GM12878 (cell line): ENCODE measurements at regions not wholly inside any gene's neighbourhood (a gene's known extent, or its start where the extent isn't known, plus 50 kb on each side); places are given as distances from the start of the nearest gene placed in this dataset.

Source experiments
- ATAC-seq: fragments of 200-7000 bp; cut with Tn5 transposase; 3 replicates; pipeline ENCODE4 v1.9.1; 2020; ENCODE audit warnings: mild to moderate bottlenecking, moderate library complexity
- BruUV-seq: library from RNA; stranded (reverse); fragments of 400-500 nt; replicated peaks from 2 replicates; lab custom pipeline; 2021; lab: Mats Ljungman, UMichigan
- CTCF ChIA-PET: fragments of 300-600 bp; sonication (Branson Sonifier 250); formaldehyde crosslinking; extraction: SDS; loops from one replicate; lab custom pipeline; 2021; ENCODE audit warnings: inconsistent platforms; lab: Yijun Ruan, JAX
- POLR2A ChIA-PET: fragments of 350-600 bp; formaldehyde crosslinking; extraction: SDS; loops from one replicate; lab custom pipeline; 2021; ENCODE audit warnings: inconsistent platforms; lab: Charles Lee
- RAD21 ChIA-PET: fragments of 300-600 bp; sonication (Branson Sonifier 250); formaldehyde crosslinking; loops from one replicate; lab custom pipeline; 2023; ENCODE audit warnings: antibody characterized with exemption; ENCODE audit not compliant: unreplicated experiment; lab: Charles Lee
- SMC1A ChIA-PET: fragments of 300-600 bp; sonication (Branson Sonifier 250); formaldehyde crosslinking; loops from one replicate; lab custom pipeline; 2023; ENCODE audit not compliant: unreplicated experiment, uncharacterized antibody; lab: Charles Lee
- DNase-seq: peaks from one replicate; pipeline ENCODE4 v3.0.0-alpha.2; 2011; ENCODE audit warnings: low read depth, low spot score
- FAIRE-seq: peaks from 3 replicates; lab custom pipeline; 2011; peaks lifted over from hg19 to GRCh38; lab: Jason Lieb, UNC
- H2AFZ ChIP-seq: 2 replicates; pipeline ENCODE4 v1.6.0; 2011; ENCODE audit warnings: low read depth, low read length, control low read depth; ENCODE audit not compliant: control insufficient read depth
- H3K27ac ChIP-seq: 2 replicates; pipeline ENCODE4 v1.5.1; 2011; ENCODE audit warnings: control low read depth; ENCODE audit not compliant: control insufficient read depth, insufficient read depth
- H3K27me3 ChIP-seq, 2 experiments: replicated peaks in 1 of 2; 2 replicates each; pipeline versions ENCODE4 v1.6.0 to v1.6.1; 2011; ENCODE audit warnings: low read length in 1 of 2; ENCODE audit not compliant: control insufficient read depth in 2 of 2, insufficient read depth in 2 of 2
- H3K36me3 ChIP-seq, 2 experiments: 2 replicates each; pipeline ENCODE4 v1.5.1; 2011; ENCODE audit warnings: low read length in 1 of 2; ENCODE audit not compliant: control insufficient read depth in 2 of 2, insufficient read depth in 2 of 2
- H3K4me1 ChIP-seq: 2 replicates; pipeline ENCODE4 v1.6.1; 2011; ENCODE audit warnings: mild to moderate bottlenecking, low read length, moderate library complexity, mixed read lengths; ENCODE audit not compliant: control insufficient read depth, insufficient read depth
- H3K4me2 ChIP-seq: 2 replicates; pipeline ENCODE4 v1.6.0; 2011; ENCODE audit warnings: control low read depth; ENCODE audit not compliant: control insufficient read depth, insufficient read depth
- H3K4me3 ChIP-seq: fragments of 200-600 bp; sonication (generic); 2 replicates; pipeline ENCODE4 v1.5.1; 2016
- H3K79me2 ChIP-seq: 2 replicates; pipeline ENCODE4 v1.6.0; 2011; ENCODE audit warnings: low read length; ENCODE audit not compliant: control insufficient read depth, insufficient read depth
- H3K9ac ChIP-seq: 2 replicates; pipeline ENCODE4 v1.8.0; 2011; ENCODE audit warnings: low read length, control low read depth, mixed read lengths; ENCODE audit not compliant: control insufficient read depth, insufficient read depth
- H3K9me3 ChIP-seq: replicated peaks from 3 replicates; pipeline ENCODE4 v1.5.1; 2011; ENCODE audit warnings: mild to moderate bottlenecking, low read length; ENCODE audit not compliant: control insufficient read depth, insufficient read depth
- H4K20me1 ChIP-seq: 2 replicates; pipeline ENCODE4 v1.6.0; 2011; ENCODE audit not compliant: control insufficient read depth, insufficient read depth
- ATF2 ChIP-seq: IDR thresholded peaks from 2 replicates; pipeline ENCODE4 v1.6.1; 2012; ENCODE audit warnings: low read length, inconsistent platforms
- BACH1 ChIP-seq: fragments of 450-650 bp; IDR thresholded peaks from 2 replicates; pipeline ENCODE4 v1.6.1; 2017; ENCODE audit warnings: mild to moderate bottlenecking, borderline replicate concordance
- GATAD2B ChIP-seq: fragments of 450-650 bp; conservative IDR thresholded peaks from 2 replicates; pipeline ENCODE4 v1.6.1; 2017; ENCODE audit warnings: low read depth, mild to moderate bottlenecking, moderate library complexity
- HDAC2 ChIP-seq: fragments of 200-600 bp; sonication (generic); IDR thresholded peaks from 2 replicates; pipeline ENCODE4 v1.6.1; 2017
- JUNB ChIP-seq: IDR thresholded peaks from 2 replicates; pipeline ENCODE4 v1.6.1; 2016; ENCODE audit warnings: antibody characterized with exemption, mild to moderate bottlenecking
- KAT2A ChIP-seq: conservative IDR thresholded peaks from 2 replicates; pipeline ENCODE4 v1.6.1; 2011; ENCODE audit warnings: low read depth, low read length; ENCODE audit not compliant: control insufficient read depth
- MTA2 ChIP-seq: fragments of 450-650 bp; IDR thresholded peaks from 2 replicates; pipeline ENCODE4 v1.6.1; 2016; ENCODE audit warnings: low read depth, mild to moderate bottlenecking, moderate library complexity
- ZNF207 ChIP-seq: fragments of 450-650 bp; IDR thresholded peaks from 2 replicates; pipeline ENCODE4 v1.6.1; 2014; ENCODE audit warnings: antibody characterized with exemption, mild to moderate bottlenecking, borderline replicate concordance
- ZNF217 ChIP-seq: fragments of 450-650 bp; IDR thresholded peaks from 2 replicates; pipeline ENCODE4 v1.6.1; 2017; ENCODE audit warnings: antibody characterized with exemption, mild to moderate bottlenecking
- WGBS: methylation state at CpG from one replicate; pipeline ENCODE4 v1.1.6; 2016; ENCODE audit warnings: low lambda C conversion rate; ENCODE audit not compliant: insufficient replicate concordance, insufficient coverage; ENCODE audit errors: missing lambda C conversion rate; 5-methylcytosine and 5-hydroxymethylcytosine counted together
- in situ Hi-C: fragments of 300-500 bp; cut with MboI; formaldehyde crosslinking; loops from 9 replicates; pipeline ENCODE4 v1.14.3; 2018; ENCODE audit warnings: mixed read lengths
- intact Hi-C: fragments of 100-400 bp; cut with micrococcal nuclease; formaldehyde crosslinking; loops from one replicate; pipeline ENCODE4 v1.14.2; 2022; ENCODE audit not compliant: unreplicated experiment
- TF ChIP-seq, protein P1 (sequence below): IDR thresholded peaks from 2 replicates; pipeline ENCODE4 v1.6.1; 2011; ENCODE audit warnings: borderline replicate concordance, low read depth, mild to moderate bottlenecking, moderate library complexity, low read length; ENCODE audit not compliant: insufficient read depth, poor library complexity, severe bottlenecking
- TF ChIP-seq, protein P2 (sequence below): IDR thresholded peaks from 2 replicates; pipeline ENCODE4 v1.6.1; 2011; ENCODE audit warnings: low read depth, low read length, improper control_type of control experiment, borderline replicate concordance
- TF ChIP-seq, protein P3 (sequence below): fragments of 150-350 bp; IDR thresholded peaks from 2 replicates; pipeline ENCODE4 v1.6.1; 2014; ENCODE audit warnings: mild to moderate bottlenecking, low read depth, low read length

GRCh38 chr1:240020871-240021270, 70.8 kb upstream of the FMN2 start (continued):
- TF ChIP-seq, protein P1, sequence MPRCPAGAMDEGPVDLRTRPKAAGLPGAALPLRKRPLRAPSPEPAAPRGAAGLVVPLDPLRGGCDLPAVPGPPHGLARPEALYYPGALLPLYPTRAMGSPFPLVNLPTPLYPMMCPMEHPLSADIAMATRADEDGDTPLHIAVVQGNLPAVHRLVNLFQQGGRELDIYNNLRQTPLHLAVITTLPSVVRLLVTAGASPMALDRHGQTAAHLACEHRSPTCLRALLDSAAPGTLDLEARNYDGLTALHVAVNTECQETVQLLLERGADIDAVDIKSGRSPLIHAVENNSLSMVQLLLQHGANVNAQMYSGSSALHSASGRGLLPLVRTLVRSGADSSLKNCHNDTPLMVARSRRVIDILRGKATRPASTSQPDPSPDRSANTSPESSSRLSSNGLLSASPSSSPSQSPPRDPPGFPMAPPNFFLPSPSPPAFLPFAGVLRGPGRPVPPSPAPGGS: no peak
- TF ChIP-seq ATF2: no peak
- no peak for TF ChIP-seq ZNF217
- no peak for TF ChIP-seq ZNF207
- TF ChIP-seq KAT2A: no peak

DNA sequence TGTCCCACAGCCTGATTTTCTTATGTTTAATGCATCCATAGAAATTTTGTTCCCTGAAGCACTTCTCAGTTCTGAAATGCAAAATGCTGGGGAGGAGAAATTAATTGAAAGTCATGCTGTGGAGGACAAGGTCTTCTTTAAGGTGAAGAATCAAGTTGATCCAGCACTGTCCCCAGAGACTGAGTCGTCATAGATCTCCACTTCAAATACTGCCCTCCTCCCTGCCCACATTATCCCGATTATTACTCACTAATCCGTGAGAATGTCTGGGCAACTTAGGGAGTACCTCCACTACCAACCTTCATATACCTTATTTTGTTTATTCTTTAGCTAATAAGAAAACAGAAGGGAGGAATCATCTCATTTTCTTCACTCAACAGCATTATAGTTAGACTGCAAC, 70.0 kb upstream of the FMN2 start:
- H3K79me2 ChIP-seq: no peaks in the 10 kb centered on the region
- ChIA-PET SMC1A (no interaction called here), RAD21 (no interaction called here), CTCF (interaction anchor here (1.3 kb wide), 1 partner anchor 9 kb away, joined by 3 read pairs; no protein-coding TSS in a partner anchor), POLR2A (no interaction called here)
- ATAC-seq: no peak
- no peaks in the 10 kb centered on the region for H3K4me1 ChIP-seq
- H4K20me1 ChIP-seq: no peaks in the 10 kb centered on the region
- H3K36me3 ChIP-seq: no peaks in the 10 kb centered on the region
- no peak for FAIRE-seq
- no peak overlapping the region for H2AFZ ChIP-seq
- no TSS peak for BruUV-seq
- in situ Hi-C loops (no loop called here), intact Hi-C loops (no loop called here)
- H3K27ac ChIP-seq: no peak overlapping the region
- no peak for TF ChIP-seq HDAC2
- TF ChIP-seq, protein P2, sequence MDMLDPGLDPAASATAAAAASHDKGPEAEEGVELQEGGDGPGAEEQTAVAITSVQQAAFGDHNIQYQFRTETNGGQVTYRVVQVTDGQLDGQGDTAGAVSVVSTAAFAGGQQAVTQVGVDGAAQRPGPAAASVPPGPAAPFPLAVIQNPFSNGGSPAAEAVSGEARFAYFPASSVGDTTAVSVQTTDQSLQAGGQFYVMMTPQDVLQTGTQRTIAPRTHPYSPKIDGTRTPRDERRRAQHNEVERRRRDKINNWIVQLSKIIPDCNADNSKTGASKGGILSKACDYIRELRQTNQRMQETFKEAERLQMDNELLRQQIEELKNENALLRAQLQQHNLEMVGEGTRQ: no peak
- no peak for TF ChIP-seq GATAD2B
- no peak for TF ChIP-seq MTA2
- no peak for TF ChIP-seq ZNF217
- TF ChIP-seq BACH1: no peak
- TF ChIP-seq, protein P3, sequence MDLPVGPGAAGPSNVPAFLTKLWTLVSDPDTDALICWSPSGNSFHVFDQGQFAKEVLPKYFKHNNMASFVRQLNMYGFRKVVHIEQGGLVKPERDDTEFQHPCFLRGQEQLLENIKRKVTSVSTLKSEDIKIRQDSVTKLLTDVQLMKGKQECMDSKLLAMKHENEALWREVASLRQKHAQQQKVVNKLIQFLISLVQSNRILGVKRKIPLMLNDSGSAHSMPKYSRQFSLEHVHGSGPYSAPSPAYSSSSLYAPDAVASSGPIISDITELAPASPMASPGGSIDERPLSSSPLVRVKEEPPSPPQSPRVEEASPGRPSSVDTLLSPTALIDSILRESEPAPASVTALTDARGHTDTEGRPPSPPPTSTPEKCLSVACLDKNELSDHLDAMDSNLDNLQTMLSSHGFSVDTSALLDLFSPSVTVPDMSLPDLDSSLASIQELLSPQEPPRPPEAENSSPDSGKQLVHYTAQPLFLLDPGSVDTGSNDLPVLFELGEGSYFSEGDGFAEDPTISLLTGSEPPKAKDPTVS: no peak
- TF ChIP-seq JUNB: no peak
- no peak for DNase-seq
- no peaks in the 10 kb centered on the region for H3K9me3 ChIP-seq
- H3K27me3 ChIP-seq: no peaks in the 10 kb centered on the region
- no peak overlapping the region for H3K9ac ChIP-seq
- H3K4me3 ChIP-seq: no peak overlapping the region
- no peak overlapping the region for H3K4me2 ChIP-seq
- WGBS: 0% methylated on average over 3 of the region's 3 CpGs
